CD14-positive monocyte (primary cell): ENCODE measurements at regions not wholly inside any gene's neighbourhood (a gene's known extent, or its start where the extent isn't known, plus 50 kb on each side); places are given as distances from the start of the nearest gene placed in this dataset.

Experiments used
- DNase-seq, 3 donors: peaks; one replicate each; pipeline ENCODE4 v3.0.0-alpha.2; 2011 to 2022
- H2AFZ ChIP-seq: 2 replicates; pipeline ENCODE4 v1.6.0; 2012; ENCODE audit warnings: mild to moderate bottlenecking, low read depth, low read length, inconsistent platforms; ENCODE audit not compliant: insufficient read depth, poor library complexity, severe bottlenecking
- H3K27ac ChIP-seq, 2 donors: 1 replicate in 1 of 2; 2 replicates in 1 of 2; pipeline ENCODE4 v1.5.1; 2012 to 2013; ENCODE audit warnings: low read length in 2 of 2, control low read depth in 1 of 2, inconsistent platforms in 1 of 2, low read depth in 1 of 2, mild to moderate bottlenecking in 1 of 2
- H3K27me3 ChIP-seq, 2 donors: one replicate each; pipeline versions ENCODE4 v1.6.0 to v1.6.1; 2011 to 2013; ENCODE audit warnings: low read length in 2 of 2; ENCODE audit not compliant: control insufficient read depth in 2 of 2, insufficient read depth in 2 of 2
- H3K36me3 ChIP-seq, 2 donors: replicated peaks in 1 of 2; 1 replicate in 1 of 2; 2 replicates in 1 of 2; pipeline versions ENCODE4 v1.5.1 to v1.6.1; 2012 to 2013; ENCODE audit warnings: low read length in 2 of 2, control low read depth in 1 of 2, inconsistent platforms in 1 of 2, mild to moderate bottlenecking in 1 of 2; ENCODE audit not compliant: insufficient read depth in 2 of 2, control insufficient read depth in 1 of 2
- H3K4me1 ChIP-seq, 2 donors: 1 replicate in 1 of 2; 2 replicates in 1 of 2; pipeline versions ENCODE4 v1.5.1 to v1.6.1; 2012 to 2013; ENCODE audit warnings: low read length in 2 of 2, control low read depth in 1 of 2, inconsistent platforms in 1 of 2, mild to moderate bottlenecking in 1 of 2, moderate library complexity in 1 of 2; ENCODE audit not compliant: insufficient read depth in 2 of 2, control insufficient read depth in 1 of 2
- H3K4me2 ChIP-seq: replicated peaks from 2 replicates; pipeline ENCODE3; 2012; ENCODE audit warnings: low read length, moderate library complexity, mild to moderate bottlenecking; ENCODE audit not compliant: poor library complexity, severe bottlenecking; ENCODE audit errors: extremely low read depth
- H3K4me3 ChIP-seq, 3 experiments: fragments of 200-600 bp in 1 of 3; sonication (generic) in 1 of 3; replicated peaks in 1 of 3; 1 replicate in 2 of 3; 2 replicates in 1 of 3; pipeline ENCODE4 v1.5.1; 2011 to 2013; ENCODE audit warnings: low read length in 3 of 3, mild to moderate bottlenecking in 3 of 3, control low read depth in 2 of 3, low read depth in 2 of 3, inconsistent platforms in 1 of 3, moderate library complexity in 1 of 3
- H3K79me2 ChIP-seq: 2 replicates; pipeline ENCODE4 v1.6.0; 2012; ENCODE audit warnings: mild to moderate bottlenecking, control low read depth, inconsistent platforms, low read length, moderate library complexity; ENCODE audit not compliant: insufficient read depth
- H3K9ac ChIP-seq: 2 replicates; pipeline ENCODE4 v1.6.0; 2017; ENCODE audit warnings: low read length, mild to moderate bottlenecking; ENCODE audit not compliant: insufficient read depth, poor library complexity, severe bottlenecking
- H3K9me3 ChIP-seq, 2 donors: replicated peaks in 1 of 2; 1 replicate in 1 of 2; 2 replicates in 1 of 2; pipeline versions ENCODE4 v1.5.1 to v1.6.1; 2012 to 2013; ENCODE audit warnings: low read length in 2 of 2, control low read depth in 1 of 2; ENCODE audit not compliant: control insufficient read depth in 1 of 2, insufficient read depth in 1 of 2
- H4K20me1 ChIP-seq: 2 replicates; pipeline ENCODE4 v1.6.0; 2012; ENCODE audit warnings: mild to moderate bottlenecking, low read length, control low read depth, moderate library complexity; ENCODE audit not compliant: insufficient read depth
- H3K27ac Mint-ChIP-seq, 7 donors: one replicate each; pipeline ENCODE4 v1.8.0; 2020; ENCODE audit warnings: mild to moderate bottlenecking in 7 of 7, mixed read lengths in 7 of 7, moderate library complexity in 6 of 7, inconsistent platforms in 2 of 7
- H3K27me3 Mint-ChIP-seq, 3 donors: one replicate each; pipeline ENCODE4 v1.8.0; 2021 to 2022; ENCODE audit warnings: low read depth in 3 of 3, mild to moderate bottlenecking in 3 of 3, mixed read lengths in 3 of 3, moderate library complexity in 3 of 3, inconsistent platforms in 1 of 3
- H3K36me3 Mint-ChIP-seq, 2 donors: one replicate each; pipeline ENCODE4 v1.8.0; 2020; ENCODE audit warnings: mixed read lengths in 2 of 2, inconsistent platforms in 1 of 2, mild to moderate bottlenecking in 1 of 2
- H3K4me1 Mint-ChIP-seq: one replicate; pipeline ENCODE4 v1.8.0; 2020; ENCODE audit warnings: mild to moderate bottlenecking, mixed read lengths
- H3K4me3 Mint-ChIP-seq, 2 donors: one replicate each; pipeline ENCODE4 v1.8.0; 2020; ENCODE audit warnings: mild to moderate bottlenecking in 2 of 2, mixed read lengths in 2 of 2, moderate library complexity in 1 of 2
- H3K9me3 Mint-ChIP-seq, 7 donors: one replicate each; pipeline ENCODE4 v1.8.0; 2020 to 2022; ENCODE audit warnings: mixed read lengths in 7 of 7, mild to moderate bottlenecking in 6 of 7, moderate library complexity in 6 of 7, inconsistent platforms in 2 of 7
- WGBS: methylation state at CpG from one replicate; pipeline ENCODE4 v1.1.5; 2013; ENCODE audit warnings: missing lambda C conversion rate; ENCODE audit not compliant: insufficient coverage; 5-methylcytosine and 5-hydroxymethylcytosine counted together
- intact Hi-C, 2 donors: fragments of 100-400 bp; cut with micrococcal nuclease; formaldehyde crosslinking; loops; one replicate each; pipeline versions ENCODE4 v1.15.0 to v1.15.1; 2023
- TF ChIP-seq, protein P1 (sequence below): fragments of 200-600 bp; IDR thresholded peaks from one replicate; pipeline ENCODE4 v1.8.0; 2022; ENCODE audit warnings: antibody characterized with exemption, mild to moderate bottlenecking

- Mint-ChIP-seq H3K4me1 (no peaks in the 10 kb centered on the region), H3K36me3 (no peaks in the 10 kb centered on the region), H3K4me3 (no peak overlapping the region), H3K27me3 (peaks cover 0 to 4% (median 0%) of the 10 kb centered on the region in 3 donors), H3K9me3 (no peaks in the 10 kb centered on the region), H3K27ac (no peak overlapping the region)
- H3K27ac ChIP-seq, result no peak overlapping the region
- H3K36me3 ChIP-seq, result no peaks in the 10 kb centered on the region
- H3K27me3 ChIP-seq, result no peaks in the 10 kb centered on the region
- TF ChIP-seq, protein P1, sequence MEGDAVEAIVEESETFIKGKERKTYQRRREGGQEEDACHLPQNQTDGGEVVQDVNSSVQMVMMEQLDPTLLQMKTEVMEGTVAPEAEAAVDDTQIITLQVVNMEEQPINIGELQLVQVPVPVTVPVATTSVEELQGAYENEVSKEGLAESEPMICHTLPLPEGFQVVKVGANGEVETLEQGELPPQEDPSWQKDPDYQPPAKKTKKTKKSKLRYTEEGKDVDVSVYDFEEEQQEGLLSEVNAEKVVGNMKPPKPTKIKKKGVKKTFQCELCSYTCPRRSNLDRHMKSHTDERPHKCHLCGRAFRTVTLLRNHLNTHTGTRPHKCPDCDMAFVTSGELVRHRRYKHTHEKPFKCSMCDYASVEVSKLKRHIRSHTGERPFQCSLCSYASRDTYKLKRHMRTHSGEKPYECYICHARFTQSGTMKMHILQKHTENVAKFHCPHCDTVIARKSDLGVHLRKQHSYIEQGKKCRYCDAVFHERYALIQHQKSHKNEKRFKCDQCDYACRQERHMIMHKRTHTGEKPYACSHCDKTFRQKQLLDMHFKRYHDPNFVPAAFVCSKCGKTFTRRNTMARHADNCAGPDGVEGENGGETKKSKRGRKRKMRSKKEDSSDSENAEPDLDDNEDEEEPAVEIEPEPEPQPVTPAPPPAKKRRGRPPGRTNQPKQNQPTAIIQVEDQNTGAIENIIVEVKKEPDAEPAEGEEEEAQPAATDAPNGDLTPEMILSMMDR, result no peak
- no peak for DNase-seq
- no peaks in the 10 kb centered on the region for H3K9me3 ChIP-seq
- no peak overlapping the region for H3K9ac ChIP-seq
- H3K4me3 ChIP-seq, result no peak overlapping the region
- H4K20me1 ChIP-seq, result no peaks in the 10 kb centered on the region
- no peak overlapping the region for H2AFZ ChIP-seq
- intact Hi-C loops, result no loop called here
- H3K79me2 ChIP-seq, result no peaks in the 10 kb centered on the region
- no peaks in the 10 kb centered on the region for H3K4me1 ChIP-seq
- H3K4me2 ChIP-seq, result no peak overlapping the region
- WGBS, result 76% methylated on average over 4 of the region's 5 CpGs
Measured at GRCh38 chr14:94941311-94941710, 171.4 kb upstream of the GSC start.

DNA sequence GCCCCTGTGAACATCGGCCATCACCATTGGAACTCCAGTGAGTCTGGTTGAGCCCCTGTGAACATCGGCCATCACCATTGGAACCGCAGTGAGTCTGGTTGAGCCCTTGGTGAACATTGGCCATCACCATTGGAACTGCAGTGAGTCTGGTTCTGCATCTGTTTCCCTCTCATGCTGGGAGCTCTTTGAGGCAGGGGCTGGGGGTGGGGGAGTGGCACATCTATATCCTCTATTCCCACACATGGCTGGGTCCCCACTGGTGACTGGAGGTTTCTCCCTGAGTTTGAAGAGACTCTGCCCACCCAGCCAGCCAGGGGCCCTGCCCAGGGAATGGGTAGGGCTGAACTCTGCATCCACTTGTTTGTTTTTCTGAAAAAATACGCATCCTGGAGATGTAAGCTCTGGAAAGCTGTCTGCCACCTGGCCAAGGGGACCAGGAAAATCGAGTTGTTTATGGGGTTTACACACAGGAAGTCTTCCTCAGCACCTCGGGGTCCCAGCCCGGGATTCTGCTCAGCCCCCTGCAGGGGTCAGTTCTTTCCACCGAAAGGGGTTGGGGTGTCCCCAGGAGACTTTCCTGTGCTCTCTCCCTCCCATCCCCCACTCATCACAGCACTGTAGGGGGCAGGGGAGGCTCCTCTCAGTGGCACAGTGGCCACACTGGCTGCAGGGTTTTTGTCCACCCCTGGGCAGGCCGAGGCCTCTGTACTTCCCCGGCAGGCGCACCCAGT lies 170.5 kb upstream of the GSC start:
- Histone ChIP-seq H3K4me2 (no peak overlapping the region), H3K9ac (no peak overlapping the region), H3K4me1 (no peaks in the 10 kb centered on the region), H3K27me3 (no peaks in the 10 kb centered on the region), H3K27ac (no peak overlapping the region), H4K20me1 (no peaks in the 10 kb centered on the region), H3K4me3 (no peak overlapping the region), H3K79me2 (no peaks in the 10 kb centered on the region), H3K9me3 (no peaks in the 10 kb centered on the region), H2AFZ (no peak overlapping the region), H3K36me3 (no peaks in the 10 kb centered on the region)
- TF ChIP-seq, protein P1, result no peak
- Mint-ChIP-seq H3K4me1 (no peaks in the 10 kb centered on the region), H3K9me3 (no peaks in the 10 kb centered on the region), H3K27ac (no peak overlapping the region), H3K4me3 (no peak overlapping the region), H3K27me3 (peaks cover 0 to 3% (median 2%) of the 10 kb centered on the region in 3 donors), H3K36me3 (no peaks in the 10 kb centered on the region)
- WGBS, result 80% methylated on average over 5 of the region's 11 CpGs
- intact Hi-C loops, result no loop called here
- DNase-seq, result no peak
